ENCODE measurements at regions not wholly inside any gene's neighbourhood (a gene's known extent, or its start where the extent isn't known, plus 50 kb on each side); places are given as distances from the start of the nearest gene placed in this dataset.

DNA sequence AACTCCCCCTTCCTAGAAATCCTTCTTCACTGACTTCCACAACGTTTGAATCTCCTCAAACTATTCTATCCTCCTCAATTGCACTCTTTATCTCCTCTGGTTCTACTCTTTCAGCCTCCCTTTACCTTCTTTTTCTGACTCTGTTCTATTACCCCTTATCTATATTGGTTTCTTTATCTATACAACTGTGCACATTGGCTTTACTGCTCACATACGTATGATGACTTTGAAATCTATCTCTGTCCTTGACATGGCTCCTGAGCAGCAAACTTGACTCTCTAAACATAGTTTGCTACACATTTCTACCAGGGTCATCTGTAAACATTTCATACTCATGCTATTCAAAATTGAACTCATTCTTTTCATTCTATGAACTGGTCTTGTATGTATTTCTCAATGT lies 601.0 kb upstream of the LINC00305 start:
- TF ChIP-seq EZH2phosphoT487 (IDR thresholded peaks at IDR 0.05; ENCODE audit: low read depth), result no peak
- TF ChIP-seq, protein P1, sequence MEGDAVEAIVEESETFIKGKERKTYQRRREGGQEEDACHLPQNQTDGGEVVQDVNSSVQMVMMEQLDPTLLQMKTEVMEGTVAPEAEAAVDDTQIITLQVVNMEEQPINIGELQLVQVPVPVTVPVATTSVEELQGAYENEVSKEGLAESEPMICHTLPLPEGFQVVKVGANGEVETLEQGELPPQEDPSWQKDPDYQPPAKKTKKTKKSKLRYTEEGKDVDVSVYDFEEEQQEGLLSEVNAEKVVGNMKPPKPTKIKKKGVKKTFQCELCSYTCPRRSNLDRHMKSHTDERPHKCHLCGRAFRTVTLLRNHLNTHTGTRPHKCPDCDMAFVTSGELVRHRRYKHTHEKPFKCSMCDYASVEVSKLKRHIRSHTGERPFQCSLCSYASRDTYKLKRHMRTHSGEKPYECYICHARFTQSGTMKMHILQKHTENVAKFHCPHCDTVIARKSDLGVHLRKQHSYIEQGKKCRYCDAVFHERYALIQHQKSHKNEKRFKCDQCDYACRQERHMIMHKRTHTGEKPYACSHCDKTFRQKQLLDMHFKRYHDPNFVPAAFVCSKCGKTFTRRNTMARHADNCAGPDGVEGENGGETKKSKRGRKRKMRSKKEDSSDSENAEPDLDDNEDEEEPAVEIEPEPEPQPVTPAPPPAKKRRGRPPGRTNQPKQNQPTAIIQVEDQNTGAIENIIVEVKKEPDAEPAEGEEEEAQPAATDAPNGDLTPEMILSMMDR (IDR thresholded peaks at IDR 0.05; ENCODE audit: low read depth, low read length), result no peak

Data from OCI-LY3 (cell line).